ENCODE measurements at regions not wholly inside any gene's neighbourhood (a gene's known extent, or its start where the extent isn't known, plus 50 kb on each side); places are given as distances from the start of the nearest gene placed in this dataset.

GRCh38 chr7:46034056-46034768 is 113.1 kb upstream of the IGFBP3 start:
- Histone ChIP-seq H3K4me1 (no peaks in the 10 kb centered on the region), H3K36me3 (no peaks in the 10 kb centered on the region), H3K9me3 (no peaks in the 10 kb centered on the region), H3K4me3 (no peak overlapping the region), H3K27me3 (no peaks in the 10 kb centered on the region), H3K27ac (no peak overlapping the region)
- TF ChIP-seq EP300 (IDR thresholded peaks at IDR 0.05), result no peak
- TF ChIP-seq POLR2A (IDR thresholded peaks at IDR 0.05), result no peak
- TF ChIP-seq, protein P1, sequence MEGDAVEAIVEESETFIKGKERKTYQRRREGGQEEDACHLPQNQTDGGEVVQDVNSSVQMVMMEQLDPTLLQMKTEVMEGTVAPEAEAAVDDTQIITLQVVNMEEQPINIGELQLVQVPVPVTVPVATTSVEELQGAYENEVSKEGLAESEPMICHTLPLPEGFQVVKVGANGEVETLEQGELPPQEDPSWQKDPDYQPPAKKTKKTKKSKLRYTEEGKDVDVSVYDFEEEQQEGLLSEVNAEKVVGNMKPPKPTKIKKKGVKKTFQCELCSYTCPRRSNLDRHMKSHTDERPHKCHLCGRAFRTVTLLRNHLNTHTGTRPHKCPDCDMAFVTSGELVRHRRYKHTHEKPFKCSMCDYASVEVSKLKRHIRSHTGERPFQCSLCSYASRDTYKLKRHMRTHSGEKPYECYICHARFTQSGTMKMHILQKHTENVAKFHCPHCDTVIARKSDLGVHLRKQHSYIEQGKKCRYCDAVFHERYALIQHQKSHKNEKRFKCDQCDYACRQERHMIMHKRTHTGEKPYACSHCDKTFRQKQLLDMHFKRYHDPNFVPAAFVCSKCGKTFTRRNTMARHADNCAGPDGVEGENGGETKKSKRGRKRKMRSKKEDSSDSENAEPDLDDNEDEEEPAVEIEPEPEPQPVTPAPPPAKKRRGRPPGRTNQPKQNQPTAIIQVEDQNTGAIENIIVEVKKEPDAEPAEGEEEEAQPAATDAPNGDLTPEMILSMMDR (IDR thresholded peaks at IDR 0.05), result no peak
- DNase-seq (ENCODE audit: low spot score in 2 of 2), result no peak
- 63 to 71% methylated on average over 5 of the region's 5 CpGs for WGBS, 2 donors

- TF ChIP-seq POLR2A (IDR thresholded peaks at IDR 0.05) (no peak), EP300 (IDR thresholded peaks at IDR 0.05) (no peak)
- TF ChIP-seq, protein P1 (IDR thresholded peaks at IDR 0.05), result no peak
- no peak for DNase-seq (ENCODE audit: low spot score in 2 of 2)
- H3K4me3 ChIP-seq, result no peak overlapping the region
- 95 to 96% methylated on average over 6 of the region's 6 CpGs for WGBS, 2 donors
- H3K36me3 ChIP-seq, result no peaks in the 10 kb centered on the region
- H3K9me3 ChIP-seq, result no peaks in the 10 kb centered on the region
- no peaks in the 10 kb centered on the region for H3K27me3 ChIP-seq
- no peak overlapping the region for H3K27ac ChIP-seq
- H3K4me1 ChIP-seq, result no peaks in the 10 kb centered on the region
Observed at GRCh38 chr7:46033592-46033991, 112.5 kb upstream of the IGFBP3 start.

GRCh38 chr7:46032942-46033341 is 111.9 kb upstream of the IGFBP3 start:
- WGBS, 2 donors, result 98 to 100% methylated on average over 2 of the region's 2 CpGs
- TF ChIP-seq POLR2A (IDR thresholded peaks at IDR 0.05) (no peak), EP300 (IDR thresholded peaks at IDR 0.05) (no peak)
- TF ChIP-seq, protein P1 (IDR thresholded peaks at IDR 0.05), result no peak
- no peak overlapping the region for H3K4me3 ChIP-seq

GRCh38 chr7:46032353-46032752 is 111.3 kb upstream of the IGFBP3 start:
- no peak for DNase-seq (ENCODE audit: low spot score in 2 of 2)
- Histone ChIP-seq H3K27me3 (no peaks in the 10 kb centered on the region), H3K4me1 (no peaks in the 10 kb centered on the region), H3K36me3 (no peaks in the 10 kb centered on the region), H3K27ac (no peak overlapping the region), H3K4me3 (no peak overlapping the region), H3K9me3 (no peaks in the 10 kb centered on the region)
- WGBS, 2 donors, result 80 to 81% methylated on average over 6 of the region's 6 CpGs
- TF ChIP-seq, protein P1 (IDR thresholded peaks at IDR 0.05), result no peak
- TF ChIP-seq EP300 (IDR thresholded peaks at IDR 0.05), result no peak
- no peak for TF ChIP-seq POLR2A (IDR thresholded peaks at IDR 0.05)

More at GRCh38 chr7:46032942-46033341, 111.9 kb upstream of the IGFBP3 start:
- H3K27ac ChIP-seq, result no peak overlapping the region
- DNase-seq (ENCODE audit: low spot score in 2 of 2), result no peak
- H3K4me1 ChIP-seq, result no peaks in the 10 kb centered on the region
- H3K9me3 ChIP-seq, result no peaks in the 10 kb centered on the region
- no peaks in the 10 kb centered on the region for H3K36me3 ChIP-seq
- H3K27me3 ChIP-seq, result no peaks in the 10 kb centered on the region

- H3K4me1 ChIP-seq, result no peaks in the 10 kb centered on the region
- H3K4me3 ChIP-seq, result no peak overlapping the region
- TF ChIP-seq POLR2A (IDR thresholded peaks at IDR 0.05) (no peak), EP300 (IDR thresholded peaks at IDR 0.05) (no peak)
- TF ChIP-seq, protein P1 (IDR thresholded peaks at IDR 0.05), result no peak
- H3K9me3 ChIP-seq, result no peaks in the 10 kb centered on the region
- H3K36me3 ChIP-seq, result no peaks in the 10 kb centered on the region
- 88 to 96% methylated on average over 2 of the region's 2 CpGs for WGBS, 2 donors
- no peak for DNase-seq (ENCODE audit: low spot score in 2 of 2)
- H3K27me3 ChIP-seq, result no peaks in the 10 kb centered on the region
- H3K27ac ChIP-seq, result no peak overlapping the region
Observed at GRCh38 chr7:46029111-46029704, 108.1 kb upstream of the IGFBP3 start.
